CD4-positive, alpha-beta T cell (primary cell): ENCODE measurements at regions not wholly inside any gene's neighbourhood (a gene's known extent, or its start where the extent isn't known, plus 50 kb on each side); places are given as distances from the start of the nearest gene placed in this dataset.

Source experiments
- ATAC-seq: fragments of 200-7000 bp; cut with Tn5 transposase; one replicate; pipeline ENCODE4 v1.10.0; 2022; ENCODE audit warnings: mild to moderate bottlenecking; ENCODE audit not compliant: poor library complexity
- CTCF ChIA-PET: fragments of 350-600 bp; sonication (Branson Sonifier 250); formaldehyde crosslinking; loops from one replicate; lab custom pipeline; 2021; ENCODE audit warnings: antibody characterized with exemption, inconsistent platforms; lab: Charles Lee
- POLR2A ChIA-PET: fragments of 350-600 bp; sonication (Branson Sonifier 250); formaldehyde crosslinking; loops from one replicate; lab custom pipeline; 2021; ENCODE audit warnings: antibody characterized with exemption, inconsistent platforms; lab: Charles Lee
- DNase-seq, 14 experiments: peaks; one replicate each; pipeline ENCODE4 v3.0.0-alpha.2; 2013 to 2020; ENCODE audit warnings: mixed read lengths in 2 of 14
- H3K27ac ChIP-seq, 2 donors: one replicate each; pipeline versions ENCODE4 v1.5.1 to v1.7.0; 2013; ENCODE audit warnings: low read length in 2 of 2, low read depth in 1 of 2, mild to moderate bottlenecking in 1 of 2
- H3K27me3 ChIP-seq, 2 experiments: 1 replicate in 1 of 2; 2 replicates in 1 of 2; pipeline versions ENCODE4 v1.6.1 to v1.7.0; 2013; ENCODE audit warnings: low read length in 2 of 2, control low read depth in 1 of 2, mild to moderate bottlenecking in 1 of 2, moderate library complexity in 1 of 2; ENCODE audit not compliant: insufficient read depth in 2 of 2, control insufficient read depth in 1 of 2
- H3K36me3 ChIP-seq: one replicate; pipeline ENCODE4 v1.6.1; 2013; ENCODE audit warnings: low read length, control low read depth; ENCODE audit not compliant: insufficient read depth
- H3K4me1 ChIP-seq: one replicate; pipeline ENCODE4 v1.6.1; 2013; ENCODE audit warnings: low read length, control low read depth; ENCODE audit not compliant: insufficient read depth
- H3K4me3 ChIP-seq: one replicate; pipeline ENCODE4 v1.5.1; 2013; ENCODE audit warnings: mild to moderate bottlenecking, low read length, moderate library complexity
- H3K9me3 ChIP-seq, 2 experiments: 1 replicate in 1 of 2; 2 replicates in 1 of 2; pipeline versions ENCODE4 v1.6.1 to v1.7.0; 2013; ENCODE audit warnings: low read length in 2 of 2, mild to moderate bottlenecking in 2 of 2, control low read depth in 1 of 2, moderate library complexity in 1 of 2; ENCODE audit not compliant: control insufficient read depth in 1 of 2, insufficient read depth in 1 of 2
- H3K27ac Mint-ChIP-seq: one replicate; pipeline ENCODE4 v1.8.0; 2020; ENCODE audit warnings: mixed read lengths
- H3K27me3 Mint-ChIP-seq: one replicate; pipeline ENCODE4 v1.8.0; 2021; ENCODE audit warnings: mixed read lengths
- H3K36me3 Mint-ChIP-seq: one replicate; pipeline ENCODE4 v1.8.0; 2021; ENCODE audit warnings: low read depth, mixed read lengths
- H3K4me1 Mint-ChIP-seq: one replicate; pipeline ENCODE4 v1.8.0; 2021; ENCODE audit warnings: low read depth, mixed read lengths
- H3K4me3 Mint-ChIP-seq: one replicate; pipeline ENCODE4 v1.8.0; 2020; ENCODE audit warnings: mild to moderate bottlenecking, mixed read lengths
- H3K9me3 Mint-ChIP-seq: one replicate; pipeline ENCODE4 v1.8.0; 2020; ENCODE audit warnings: mixed read lengths
- CTCF ChIP-seq: fragments of 200-600 bp; IDR thresholded peaks from one replicate; pipeline ENCODE4 v1.8.0; 2022; ENCODE audit warnings: antibody characterized with exemption, mild to moderate bottlenecking
- intact Hi-C, 2 experiments: fragments of 100-400 bp; cut with DNase I in 1 of 2; cut with micrococcal nuclease in 1 of 2; formaldehyde crosslinking; loops; one replicate each; pipeline versions ENCODE4 v1.15.1 to v1.9.0; 2023 to 2025; cut with DNase I, micrococcal nuclease

- intact Hi-C loops: no loop called here
- Histone ChIP-seq H3K4me3 (no peak overlapping the region), H3K27me3 (no peaks in the 10 kb centered on the region), H3K9me3 (peaks cover 0 to 19% of the 10 kb centered on the region in 2 experiments), H3K4me1 (no peaks in the 10 kb centered on the region), H3K36me3 (no peaks in the 10 kb centered on the region), H3K27ac (no peak overlapping the region)
- Mint-ChIP-seq H3K9me3 (peaks cover 2% of the 10 kb centered on the region), H3K4me3 (no peak overlapping the region), H3K36me3 (no peaks in the 10 kb centered on the region), H3K27ac (no peak overlapping the region), H3K27me3 (no peaks in the 10 kb centered on the region), H3K4me1 (no peaks in the 10 kb centered on the region)
- no peak for DNase-seq
- ChIA-PET POLR2A (no interaction called here), CTCF (no interaction called here)
- ATAC-seq: no peak
- TF ChIP-seq CTCF: no peak
Measured at GRCh38 chr1:166237675-166238074, 70.9 kb upstream of the FAM78B start.

GRCh38 chr1:166253076-166253779 lies 86.4 kb upstream of the FAM78B start:
- TF ChIP-seq CTCF: no peak
- no peaks in the 10 kb centered on the region for H3K4me1 Mint-ChIP-seq
- H3K36me3 Mint-ChIP-seq: no peaks in the 10 kb centered on the region
- H3K4me3 Mint-ChIP-seq: no peak overlapping the region
- H3K9me3 Mint-ChIP-seq: peaks cover 13% of the 10 kb centered on the region
- no peaks in the 10 kb centered on the region for H3K27me3 Mint-ChIP-seq
- H3K27ac Mint-ChIP-seq: no peak overlapping the region
- ChIA-PET CTCF (interaction anchor here (0.7 kb wide), 1 partner anchor 28 kb away, joined by 3 read pairs; no protein-coding TSS in a partner anchor), POLR2A (no interaction called here)
- H3K36me3 ChIP-seq: no peaks in the 10 kb centered on the region
- no peaks in the 10 kb centered on the region for H3K27me3 ChIP-seq
- intact Hi-C loops: no loop called here
- ATAC-seq (no peak), DNase-seq (no peak)
- H3K4me3 ChIP-seq: no peak overlapping the region
- no peak overlapping the region for H3K27ac ChIP-seq
- H3K4me1 ChIP-seq: no peaks in the 10 kb centered on the region
- peaks cover 9 to 21% of the 10 kb centered on the region in 2 experiments for H3K9me3 ChIP-seq

GRCh38 chr1:166258017-166258416 lies 91.2 kb upstream of the FAM78B start:
- Histone ChIP-seq H3K27ac (no peak overlapping the region), H3K9me3 (peaks cover 9% of the 10 kb centered on the region in 2 experiments), H3K36me3 (no peaks in the 10 kb centered on the region), H3K4me1 (no peaks in the 10 kb centered on the region), H3K4me3 (no peak overlapping the region), H3K27me3 (no peaks in the 10 kb centered on the region)
- Mint-ChIP-seq H3K4me1 (no peaks in the 10 kb centered on the region), H3K9me3 (peaks cover 9% of the 10 kb centered on the region), H3K27ac (no peak overlapping the region), H3K4me3 (no peak overlapping the region), H3K27me3 (peaks cover 4% of the 10 kb centered on the region), H3K36me3 (no peaks in the 10 kb centered on the region)
- TF ChIP-seq CTCF: no peak
- ATAC-seq (no peak), DNase-seq (no peak)
- CTCF ChIA-PET: no interaction called here
- intact Hi-C loops: no loop called here
- POLR2A ChIA-PET: no interaction called here
